MM.1S (cell line): ENCODE measurements at regions not wholly inside any gene's neighbourhood (a gene's known extent, or its start where the extent isn't known, plus 50 kb on each side); places are given as distances from the start of the nearest gene placed in this dataset.

Source experiments
- DNase-seq: peaks from one replicate; pipeline ENCODE4 v3.0.0-alpha.2; 2015
- H2AFZ ChIP-seq: fragments of 300-600 bp; sonication (generic); 2 replicates; pipeline ENCODE4 v1.6.0; 2016; ENCODE audit warnings: antibody characterized with exemption, low read length
- H3F3A ChIP-seq: fragments of 300-600 bp; sonication (generic); 2 replicates; pipeline ENCODE4 v1.6.1; 2016; ENCODE audit warnings: mild to moderate bottlenecking, antibody characterized with exemption, low read length, moderate library complexity, mixed read lengths; ENCODE audit not compliant: insufficient read depth
- H3K27ac ChIP-seq: fragments of 300-600 bp; sonication (generic); 2 replicates; pipeline ENCODE4 v1.5.1; 2016; ENCODE audit warnings: mild to moderate bottlenecking, low read length
- H3K27me3 ChIP-seq: fragments of 300-600 bp; sonication (generic); replicated peaks from 2 replicates; pipeline ENCODE4 v1.6.0; 2016; ENCODE audit warnings: low read length; ENCODE audit not compliant: insufficient read depth
- H3K36me3 ChIP-seq: fragments of 300-600 bp; sonication (generic); replicated peaks from 2 replicates; pipeline ENCODE4 v1.6.1; 2016; ENCODE audit warnings: mild to moderate bottlenecking, low read length, mixed read lengths; ENCODE audit not compliant: insufficient read depth
- H3K4me1 ChIP-seq: fragments of 300-600 bp; sonication (generic); 2 replicates; pipeline ENCODE4 v1.6.1; 2016; ENCODE audit warnings: low read length, mixed read lengths
- H3K4me2 ChIP-seq: fragments of 300-600 bp; sonication (generic); 2 replicates; pipeline ENCODE4 v1.6.0; 2016; ENCODE audit warnings: low read depth, low read length
- H3K4me3 ChIP-seq: fragments of 300-600 bp; sonication (generic); 2 replicates; pipeline ENCODE4 v1.5.1; 2016; ENCODE audit warnings: low read length, mixed read lengths
- H3K79me2 ChIP-seq: fragments of 300-600 bp; sonication (generic); 2 replicates; pipeline ENCODE4 v1.6.1; 2016; ENCODE audit warnings: mixed run types, low read length, mixed read lengths
- H3K9ac ChIP-seq: fragments of 300-600 bp; sonication (generic); 2 replicates; pipeline ENCODE4 v1.6.1; 2016; ENCODE audit warnings: low read length, mixed read lengths
- H3K9me2 ChIP-seq: fragments of 300-600 bp; sonication (generic); replicated peaks from 2 replicates; pipeline ENCODE4 v1.6.1; 2016; ENCODE audit warnings: mild to moderate bottlenecking, low read length, mixed read lengths; ENCODE audit not compliant: insufficient read depth
- H3K9me3 ChIP-seq: fragments of 300-600 bp; sonication (generic); replicated peaks from 2 replicates; pipeline ENCODE4 v1.6.1; 2016; ENCODE audit warnings: mild to moderate bottlenecking, low read length, mixed read lengths; ENCODE audit not compliant: insufficient read depth
- H4K20me1 ChIP-seq: fragments of 300-600 bp; sonication (generic); 2 replicates; pipeline ENCODE4 v1.6.1; 2016; ENCODE audit warnings: mild to moderate bottlenecking, low read length, moderate library complexity, mixed read lengths; ENCODE audit not compliant: insufficient read depth
- EZH2 ChIP-seq: fragments of 300-600 bp; sonication (generic); optimal IDR thresholded peaks from 2 replicates; pipeline ENCODE3; 2017; ENCODE audit warnings: low read depth, mild to moderate bottlenecking, antibody characterized with exemption, low read length, mixed read lengths
- EZH2phosphoT487 ChIP-seq: fragments of 300-600 bp; sonication (generic); IDR thresholded peaks from 2 replicates; pipeline ENCODE4 v1.6.1; 2018; ENCODE audit warnings: antibody characterized with exemption, low read length
- TF ChIP-seq, protein P1 (sequence below): fragments of 300-600 bp; sonication (generic); IDR thresholded peaks from 2 replicates; pipeline ENCODE4 v1.5.1; 2016; ENCODE audit warnings: antibody characterized with exemption, low read length, mixed read lengths

DNA sequence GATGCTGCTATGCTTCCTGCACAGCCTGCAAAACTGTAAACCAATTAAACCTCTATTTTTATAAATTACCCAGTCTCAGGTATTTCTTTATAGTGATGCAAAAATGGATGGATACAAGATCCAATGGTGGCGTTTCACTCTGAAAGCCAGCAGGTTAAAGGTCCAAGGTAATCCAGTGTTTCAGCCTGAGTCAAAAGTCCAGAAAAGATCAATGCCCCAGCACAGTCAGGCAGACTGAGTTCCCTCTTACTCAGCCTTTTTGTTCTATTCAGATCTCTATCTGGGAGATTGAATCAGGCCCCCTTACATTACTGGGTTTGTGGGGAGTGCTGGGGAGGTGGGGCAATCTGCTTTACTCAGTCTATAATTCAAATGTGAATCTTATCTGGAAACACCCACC is 464.5 kb downstream of the GXYLT1 start:
- Histone ChIP-seq H3K4me2 (no peak overlapping the region), H3K4me3 (no peak overlapping the region), H3K79me2 (no peaks in the 10 kb centered on the region), H2AFZ (no peak overlapping the region), H3K36me3 (no peaks in the 10 kb centered on the region), H3K9me3 (no peaks in the 10 kb centered on the region), H4K20me1 (no peaks in the 10 kb centered on the region), H3F3A (no peaks in the 10 kb centered on the region), H3K9ac (no peak overlapping the region), H3K27ac (no peak overlapping the region), H3K27me3 (no peaks in the 10 kb centered on the region), H3K4me1 (peaks cover 14% of the 10 kb centered on the region; the same call in 1 of the 2 replicates), H3K9me2 (no peaks in the 10 kb centered on the region)
- no peak for TF ChIP-seq EZH2phosphoT487
- TF ChIP-seq, protein P1, sequence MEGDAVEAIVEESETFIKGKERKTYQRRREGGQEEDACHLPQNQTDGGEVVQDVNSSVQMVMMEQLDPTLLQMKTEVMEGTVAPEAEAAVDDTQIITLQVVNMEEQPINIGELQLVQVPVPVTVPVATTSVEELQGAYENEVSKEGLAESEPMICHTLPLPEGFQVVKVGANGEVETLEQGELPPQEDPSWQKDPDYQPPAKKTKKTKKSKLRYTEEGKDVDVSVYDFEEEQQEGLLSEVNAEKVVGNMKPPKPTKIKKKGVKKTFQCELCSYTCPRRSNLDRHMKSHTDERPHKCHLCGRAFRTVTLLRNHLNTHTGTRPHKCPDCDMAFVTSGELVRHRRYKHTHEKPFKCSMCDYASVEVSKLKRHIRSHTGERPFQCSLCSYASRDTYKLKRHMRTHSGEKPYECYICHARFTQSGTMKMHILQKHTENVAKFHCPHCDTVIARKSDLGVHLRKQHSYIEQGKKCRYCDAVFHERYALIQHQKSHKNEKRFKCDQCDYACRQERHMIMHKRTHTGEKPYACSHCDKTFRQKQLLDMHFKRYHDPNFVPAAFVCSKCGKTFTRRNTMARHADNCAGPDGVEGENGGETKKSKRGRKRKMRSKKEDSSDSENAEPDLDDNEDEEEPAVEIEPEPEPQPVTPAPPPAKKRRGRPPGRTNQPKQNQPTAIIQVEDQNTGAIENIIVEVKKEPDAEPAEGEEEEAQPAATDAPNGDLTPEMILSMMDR: no peak
- TF ChIP-seq EZH2: no peak
- DNase-seq: no peak

DNA sequence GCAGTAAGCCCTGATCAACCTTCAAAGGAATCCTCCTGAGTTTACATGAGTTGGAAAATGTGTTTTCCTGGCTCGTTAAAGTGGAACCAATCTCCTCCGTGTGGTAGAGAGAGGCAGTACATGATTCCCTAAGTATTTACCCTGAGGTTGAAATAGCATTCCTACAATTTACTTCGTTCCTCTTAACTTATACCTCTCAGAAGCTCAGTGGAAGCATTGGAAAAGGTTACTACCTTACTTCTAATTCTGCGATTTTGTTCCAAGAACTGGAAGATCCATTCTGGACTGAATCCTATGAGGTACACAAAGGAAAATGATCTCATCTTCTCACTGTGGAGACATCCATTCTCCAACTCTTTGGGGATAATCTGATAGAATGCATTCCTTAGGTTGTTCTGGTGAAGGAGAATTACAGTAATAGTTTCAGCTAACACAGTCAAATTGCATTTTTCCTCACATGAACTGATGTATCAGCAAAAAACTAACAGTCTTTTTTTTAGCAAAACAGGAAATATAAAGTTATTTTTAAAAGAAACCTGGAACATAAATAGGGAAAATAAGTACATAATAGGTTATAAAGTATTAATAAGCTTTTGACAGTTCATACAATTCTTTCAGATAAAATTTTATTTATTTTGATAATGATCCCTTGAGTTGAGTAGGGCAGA is 475.6 kb downstream of the PDZRN4 start:
- Histone ChIP-seq H4K20me1 (no peaks in the 10 kb centered on the region), H3K36me3 (no peaks in the 10 kb centered on the region), H3K9ac (no peak overlapping the region), H3K9me3 (no peaks in the 10 kb centered on the region), H3K27me3 (no peaks in the 10 kb centered on the region), H3K9me2 (no peaks in the 10 kb centered on the region), H3F3A (no peaks in the 10 kb centered on the region), H2AFZ (no peak overlapping the region), H3K27ac (no peak overlapping the region), H3K4me3 (no peak overlapping the region), H3K4me2 (no peak overlapping the region), H3K4me1 (no peaks in the 10 kb centered on the region), H3K79me2 (no peaks in the 10 kb centered on the region)
- TF ChIP-seq, protein P1: peak; percentile 44
- TF ChIP-seq EZH2: no peak
- peak; percentile 22 for DNase-seq

DNA sequence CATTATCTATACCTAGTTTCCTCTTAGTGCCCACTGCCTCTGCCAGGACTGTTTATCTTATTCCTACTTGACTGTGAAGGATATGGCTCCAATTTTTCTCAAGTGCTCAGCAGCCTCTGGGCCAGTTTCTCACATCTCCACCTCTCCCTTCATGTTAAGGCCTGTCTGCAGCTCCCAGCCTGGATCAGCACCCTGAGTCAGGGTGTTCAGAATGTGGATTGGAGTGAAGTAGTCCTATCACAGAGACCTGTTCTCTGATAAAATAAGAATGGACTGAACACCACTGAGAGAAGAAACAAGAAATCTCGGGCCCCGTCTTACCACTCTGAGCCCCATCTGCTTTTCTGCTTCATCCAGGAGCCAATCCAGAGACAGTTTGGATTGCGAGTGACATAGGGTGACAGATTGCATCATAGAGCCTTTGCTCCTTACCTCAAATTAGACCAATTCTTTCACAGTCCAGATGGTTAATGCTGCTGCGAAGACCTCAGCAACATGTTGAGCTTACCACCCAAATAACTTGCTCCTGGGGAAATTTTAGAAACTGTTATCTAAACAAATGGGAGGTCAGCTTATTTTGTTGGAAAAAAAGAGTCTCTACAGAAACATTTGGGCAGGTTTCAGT is 473.1 kb downstream of the PDZRN4 start:
- Histone ChIP-seq H3K4me2 (no peak overlapping the region), H3K36me3 (no peaks in the 10 kb centered on the region), H3K9me2 (no peaks in the 10 kb centered on the region), H3K9me3 (no peaks in the 10 kb centered on the region), H3K4me1 (no peaks in the 10 kb centered on the region), H3K27me3 (no peaks in the 10 kb centered on the region), H3F3A (no peaks in the 10 kb centered on the region), H3K79me2 (no peaks in the 10 kb centered on the region), H2AFZ (no peak overlapping the region), H3K9ac (no peak overlapping the region), H4K20me1 (no peaks in the 10 kb centered on the region), H3K4me3 (no peak overlapping the region), H3K27ac (no peak overlapping the region)
- no peak for DNase-seq
- TF ChIP-seq EZH2phosphoT487 (no peak), EZH2 (no peak)
- TF ChIP-seq, protein P1: no peak
